ENCODE measurements at regions not wholly inside any gene's neighbourhood (a gene's known extent, or its start where the extent isn't known, plus 50 kb on each side); places are given as distances from the start of the nearest gene placed in this dataset.

DNA sequence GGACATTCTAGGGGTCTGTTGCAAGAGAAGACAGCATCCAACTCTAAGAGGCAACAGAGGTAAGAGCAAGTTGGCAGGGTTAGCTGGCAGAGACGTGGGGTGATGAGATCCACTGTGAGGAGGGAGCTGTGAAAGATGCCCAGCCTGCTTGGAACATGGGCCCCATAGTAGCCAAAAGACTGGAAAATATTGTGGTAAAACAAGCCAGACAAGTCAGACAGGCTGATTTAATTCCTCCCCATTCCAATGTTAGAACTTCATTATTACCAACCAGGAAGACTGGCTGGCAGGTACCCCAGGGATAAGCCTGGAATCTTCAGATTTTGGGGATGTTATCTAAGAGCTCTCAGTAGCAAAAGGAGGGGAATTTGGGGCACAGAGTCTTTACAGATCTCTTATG lies 181.3 kb downstream of the SEC61B start:
- TF ChIP-seq, protein P1, sequence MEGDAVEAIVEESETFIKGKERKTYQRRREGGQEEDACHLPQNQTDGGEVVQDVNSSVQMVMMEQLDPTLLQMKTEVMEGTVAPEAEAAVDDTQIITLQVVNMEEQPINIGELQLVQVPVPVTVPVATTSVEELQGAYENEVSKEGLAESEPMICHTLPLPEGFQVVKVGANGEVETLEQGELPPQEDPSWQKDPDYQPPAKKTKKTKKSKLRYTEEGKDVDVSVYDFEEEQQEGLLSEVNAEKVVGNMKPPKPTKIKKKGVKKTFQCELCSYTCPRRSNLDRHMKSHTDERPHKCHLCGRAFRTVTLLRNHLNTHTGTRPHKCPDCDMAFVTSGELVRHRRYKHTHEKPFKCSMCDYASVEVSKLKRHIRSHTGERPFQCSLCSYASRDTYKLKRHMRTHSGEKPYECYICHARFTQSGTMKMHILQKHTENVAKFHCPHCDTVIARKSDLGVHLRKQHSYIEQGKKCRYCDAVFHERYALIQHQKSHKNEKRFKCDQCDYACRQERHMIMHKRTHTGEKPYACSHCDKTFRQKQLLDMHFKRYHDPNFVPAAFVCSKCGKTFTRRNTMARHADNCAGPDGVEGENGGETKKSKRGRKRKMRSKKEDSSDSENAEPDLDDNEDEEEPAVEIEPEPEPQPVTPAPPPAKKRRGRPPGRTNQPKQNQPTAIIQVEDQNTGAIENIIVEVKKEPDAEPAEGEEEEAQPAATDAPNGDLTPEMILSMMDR (IDR thresholded peaks at IDR 0.05; ENCODE audit: borderline replicate concordance, extremely low read depth, low read length, poor library complexity, severe bottlenecking): no peak
- TF ChIP-seq EZH2 (IDR thresholded peaks at IDR 0.05; ENCODE audit: borderline replicate concordance, low read depth, low read length, severe bottlenecking): no peak

Data from DND-41 (cell line).